GM19351 (cell line): ENCODE measurements at regions not wholly inside any gene's neighbourhood (a gene's known extent, or its start where the extent isn't known, plus 50 kb on each side); places are given as distances from the start of the nearest gene placed in this dataset.
"Not testable (repeated sequence)": the region's sequence is repeated elsewhere in the genome, so short reads cannot be mapped to it uniquely, and the experiment has no call there.

Source experiments
- ATAC-seq: cut with Tn5 transposase; IDR thresholded peaks from one replicate; pipeline ENCODE4 v1.9.1; 2021; ENCODE audit warnings: mild to moderate bottlenecking, moderate library complexity; ENCODE audit not compliant: unreplicated experiment

- no peak for ATAC-seq
Observed at GRCh38 chr3:132084982-132085381, 50.2 kb upstream of the CPNE4 start.

- no peak for ATAC-seq
Observed at GRCh38 chr3:132087356-132087755, 52.5 kb upstream of the CPNE4 start.

- no peak for ATAC-seq
Observed at GRCh38 chr3:132088291-132088690, 53.5 kb upstream of the CPNE4 start.

GRCh38 chr3:132090921-132091320, 56.1 kb upstream of the CPNE4 start:
- no peak for ATAC-seq

- no peak for ATAC-seq
Observed at GRCh38 chr3:132116601-132117000, 81.8 kb upstream of the CPNE4 start.

- ATAC-seq: no peak
Observed at GRCh38 chr3:132117642-132118041, 82.8 kb upstream of the CPNE4 start.

- no peak for ATAC-seq
Observed at GRCh38 chr3:132119531-132119930, 84.7 kb upstream of the CPNE4 start.

- no peak for ATAC-seq
Observed at GRCh38 chr3:132124096-132124495, 89.3 kb upstream of the CPNE4 start.

- ATAC-seq: no peak
Observed at GRCh38 chr3:132124651-132125284, 90.0 kb upstream of the CPNE4 start.

- no peak for ATAC-seq
Observed at GRCh38 chr3:132134611-132135010, 99.8 kb upstream of the CPNE4 start.

- ATAC-seq: no peak
Observed at GRCh38 chr3:132135628-132136333, 101.0 kb upstream of the CPNE4 start.

GRCh38 chr3:132136334-132136716, 101.5 kb upstream of the CPNE4 start:
- ATAC-seq: no peak

GRCh38 chr3:132136902-132137301, 102.1 kb upstream of the CPNE4 start:
- ATAC-seq: not testable (repeated sequence)

GRCh38 chr3:132145833-132146232, 111.0 kb upstream of the CPNE4 start:
- ATAC-seq: no peak

- ATAC-seq: no peak
Observed at GRCh38 chr3:132154619-132155018, 119.8 kb upstream of the CPNE4 start.

- ATAC-seq: no peak
Observed at GRCh38 chr3:132159145-132159544, 124.3 kb upstream of the CPNE4 start.

- ATAC-seq: no peak
Observed at GRCh38 chr3:132160198-132160597, 125.4 kb upstream of the CPNE4 start.

- no peak for ATAC-seq
Observed at GRCh38 chr3:132161608-132162007, 126.8 kb upstream of the CPNE4 start.

GRCh38 chr3:132164469-132165092, 129.8 kb upstream of the CPNE4 start:
- ATAC-seq: no peak

- no peak for ATAC-seq
Observed at GRCh38 chr3:132167870-132168269, 133.1 kb upstream of the CPNE4 start.

GRCh38 chr3:132174500-132174899, 139.7 kb upstream of the CPNE4 start:
- ATAC-seq: no peak

- ATAC-seq: peak; percentile 69
Observed at GRCh38 chr3:132180337-132180791, 136.8 kb upstream of the ACP3 start.
